ENCODE measurements at regions not wholly inside any gene's neighbourhood (a gene's known extent, or its start where the extent isn't known, plus 50 kb on each side); places are given as distances from the start of the nearest gene placed in this dataset.

DNA sequence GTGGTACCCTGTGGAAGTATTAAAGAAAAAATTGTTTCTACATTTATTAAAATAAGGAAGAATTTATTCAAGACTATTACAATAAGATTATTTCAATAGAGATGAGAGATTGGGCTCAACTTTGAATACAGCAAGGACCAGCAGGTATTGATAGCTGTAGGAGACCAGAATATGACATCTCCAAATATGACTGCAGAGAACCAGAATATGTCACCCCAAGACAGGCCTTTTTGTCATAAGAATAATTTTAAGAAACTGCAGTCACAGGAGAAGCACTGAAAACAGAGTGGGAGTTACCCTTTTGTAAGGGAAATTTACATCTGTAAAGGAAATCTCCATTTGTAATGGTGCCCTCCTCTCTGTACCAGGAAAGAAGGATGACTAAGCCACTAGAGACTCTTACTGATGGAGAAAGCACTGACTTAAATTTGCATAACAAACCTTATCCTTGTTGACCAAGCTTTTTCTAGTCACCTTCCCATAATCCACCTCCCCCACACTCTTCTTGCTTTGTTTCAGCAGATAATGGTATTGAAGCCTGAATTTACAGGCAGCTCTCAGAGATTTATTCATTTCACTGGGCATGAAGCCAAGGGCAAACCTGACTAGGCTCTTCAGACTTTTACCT is 145.1 kb upstream of the RMP24 start:
- Histone ChIP-seq H3K27me3 (ENCODE audit: insufficient read depth, low read length, poor library complexity, severe bottlenecking) (no peaks in the 10 kb centered on the region), H3K4me1 (ENCODE audit: insufficient read depth, low read length, poor library complexity, severe bottlenecking) (no peaks in the 10 kb centered on the region), H4K20me1 (ENCODE audit: insufficient read depth, low read length, poor library complexity, severe bottlenecking) (no peaks in the 10 kb centered on the region), H3K79me2 (ENCODE audit: insufficient read depth, low read length) (no peaks in the 10 kb centered on the region), H3K9me3 (ENCODE audit: insufficient read depth, low read depth, low read length) (peaks cover 6% of the 10 kb centered on the region; the same call in 1 of the 2 replicates), H3K4me2 (ENCODE audit: low read depth, low read length, poor library complexity, severe bottlenecking) (no peak overlapping the region), H3K4me3 (ENCODE audit: low read length, poor library complexity, severe bottlenecking) (no peak overlapping the region), H3K9ac (ENCODE audit: low read depth, low read length, poor library complexity, severe bottlenecking) (no peak overlapping the region), H3F3A (ENCODE audit: low read depth) (no peaks in the 10 kb centered on the region), H2AFZ (ENCODE audit: low read length) (no peak overlapping the region), H3K9me2 (replicated peaks; ENCODE audit: low read depth, low read length) (no peaks in the 10 kb centered on the region), H3K36me3 (ENCODE audit: insufficient read depth, low read length) (no peaks in the 10 kb centered on the region)
- no peak for TF ChIP-seq EZH2phosphoT487 (IDR thresholded peaks at IDR 0.05; ENCODE audit: borderline replicate concordance)
- TF ChIP-seq, protein P1, sequence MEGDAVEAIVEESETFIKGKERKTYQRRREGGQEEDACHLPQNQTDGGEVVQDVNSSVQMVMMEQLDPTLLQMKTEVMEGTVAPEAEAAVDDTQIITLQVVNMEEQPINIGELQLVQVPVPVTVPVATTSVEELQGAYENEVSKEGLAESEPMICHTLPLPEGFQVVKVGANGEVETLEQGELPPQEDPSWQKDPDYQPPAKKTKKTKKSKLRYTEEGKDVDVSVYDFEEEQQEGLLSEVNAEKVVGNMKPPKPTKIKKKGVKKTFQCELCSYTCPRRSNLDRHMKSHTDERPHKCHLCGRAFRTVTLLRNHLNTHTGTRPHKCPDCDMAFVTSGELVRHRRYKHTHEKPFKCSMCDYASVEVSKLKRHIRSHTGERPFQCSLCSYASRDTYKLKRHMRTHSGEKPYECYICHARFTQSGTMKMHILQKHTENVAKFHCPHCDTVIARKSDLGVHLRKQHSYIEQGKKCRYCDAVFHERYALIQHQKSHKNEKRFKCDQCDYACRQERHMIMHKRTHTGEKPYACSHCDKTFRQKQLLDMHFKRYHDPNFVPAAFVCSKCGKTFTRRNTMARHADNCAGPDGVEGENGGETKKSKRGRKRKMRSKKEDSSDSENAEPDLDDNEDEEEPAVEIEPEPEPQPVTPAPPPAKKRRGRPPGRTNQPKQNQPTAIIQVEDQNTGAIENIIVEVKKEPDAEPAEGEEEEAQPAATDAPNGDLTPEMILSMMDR (conservative IDR thresholded peaks at IDR 0.05; ENCODE audit: low read length) = no peak

DNA sequence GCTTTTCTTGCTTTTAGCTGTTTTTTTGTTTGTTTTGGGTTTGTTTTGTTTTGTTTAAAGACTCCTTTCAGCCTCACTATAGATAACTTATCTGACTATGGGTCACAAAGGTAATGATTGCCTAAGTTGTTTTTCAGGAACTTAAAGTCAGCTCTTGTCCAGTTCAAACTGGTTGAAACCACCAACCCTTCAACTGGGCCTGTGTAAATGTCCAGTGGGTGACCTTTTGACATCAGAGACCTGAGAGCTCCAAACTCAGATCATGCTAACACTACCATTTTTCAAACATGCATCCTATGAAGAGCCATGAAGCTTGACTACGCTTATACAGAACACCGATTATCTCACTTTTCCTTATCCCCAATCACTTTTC is 144.6 kb upstream of the RMP24 start:
- H3K4me1 ChIP-seq (ENCODE audit: insufficient read depth, low read length, poor library complexity, severe bottlenecking) = no peaks in the 10 kb centered on the region
- H3K4me2 ChIP-seq (ENCODE audit: low read depth, low read length, poor library complexity, severe bottlenecking) = no peak overlapping the region
- H3K9me2 ChIP-seq (replicated peaks; ENCODE audit: low read depth, low read length) = no peaks in the 10 kb centered on the region

DNA sequence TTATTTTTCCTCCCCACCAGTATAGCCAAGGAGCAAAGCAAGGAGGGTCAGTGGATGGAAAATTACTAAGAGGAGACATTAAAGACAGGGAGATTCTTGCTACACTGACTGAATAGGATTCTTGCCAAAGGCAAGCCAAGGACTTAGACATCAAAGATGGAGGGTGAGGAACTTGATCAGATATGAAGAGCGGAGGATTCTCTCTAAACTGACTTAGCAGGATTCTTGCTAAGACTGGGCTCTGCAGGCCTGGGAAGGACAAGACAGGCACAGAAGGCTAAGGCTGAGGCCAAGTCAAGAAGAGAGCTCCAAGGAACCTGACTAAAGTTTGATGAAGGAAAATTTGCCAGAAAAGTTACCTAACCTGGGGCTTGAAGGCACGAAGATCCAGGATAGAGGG is 143.9 kb upstream of the RMP24 start:
- Histone ChIP-seq H4K20me1 (ENCODE audit: insufficient read depth, low read length, poor library complexity, severe bottlenecking) (no peaks in the 10 kb centered on the region), H3K36me3 (ENCODE audit: insufficient read depth, low read length) (no peaks in the 10 kb centered on the region), H3K9me2 (replicated peaks; ENCODE audit: low read depth, low read length) (no peaks in the 10 kb centered on the region), H3K27me3 (ENCODE audit: insufficient read depth, low read length, poor library complexity, severe bottlenecking) (no peaks in the 10 kb centered on the region), H3K4me3 (ENCODE audit: low read length, poor library complexity, severe bottlenecking) (no peak overlapping the region), H3K9me3 (ENCODE audit: insufficient read depth, low read depth, low read length) (peaks cover 9% of the 10 kb centered on the region; the same call in 1 of the 2 replicates), H3K9ac (ENCODE audit: low read depth, low read length, poor library complexity, severe bottlenecking) (no peak overlapping the region), H3K4me1 (ENCODE audit: insufficient read depth, low read length, poor library complexity, severe bottlenecking) (no peaks in the 10 kb centered on the region), H3F3A (ENCODE audit: low read depth) (no peaks in the 10 kb centered on the region), H2AFZ (ENCODE audit: low read length) (no peak overlapping the region), H3K4me2 (ENCODE audit: low read depth, low read length, poor library complexity, severe bottlenecking) (no peak overlapping the region), H3K79me2 (ENCODE audit: insufficient read depth, low read length) (no peaks in the 10 kb centered on the region)
- TF ChIP-seq, protein P1 (conservative IDR thresholded peaks at IDR 0.05; ENCODE audit: low read length) = no peak
- no peak for TF ChIP-seq EZH2phosphoT487 (IDR thresholded peaks at IDR 0.05; ENCODE audit: borderline replicate concordance)

More for the DNA sequence above, 144.6 kb upstream of the RMP24 start:
- H3K9me3 ChIP-seq (ENCODE audit: insufficient read depth, low read depth, low read length) = peaks cover 9% of the 10 kb centered on the region; the same call in 1 of the 2 replicates
- H3K27me3 ChIP-seq (ENCODE audit: insufficient read depth, low read length, poor library complexity, severe bottlenecking) = no peaks in the 10 kb centered on the region
- no peaks in the 10 kb centered on the region for H3F3A ChIP-seq (ENCODE audit: low read depth)
- H2AFZ ChIP-seq (ENCODE audit: low read length) = no peak overlapping the region
- H3K36me3 ChIP-seq (ENCODE audit: insufficient read depth, low read length) = no peaks in the 10 kb centered on the region
- TF ChIP-seq, protein P1 (conservative IDR thresholded peaks at IDR 0.05; ENCODE audit: low read length) = no peak
- no peak for TF ChIP-seq EZH2phosphoT487 (IDR thresholded peaks at IDR 0.05; ENCODE audit: borderline replicate concordance)
- H3K4me3 ChIP-seq (ENCODE audit: low read length, poor library complexity, severe bottlenecking) = no peak overlapping the region
- H3K79me2 ChIP-seq (ENCODE audit: insufficient read depth, low read length) = no peaks in the 10 kb centered on the region
- H4K20me1 ChIP-seq (ENCODE audit: insufficient read depth, low read length, poor library complexity, severe bottlenecking) = no peaks in the 10 kb centered on the region
- no peak overlapping the region for H3K9ac ChIP-seq (ENCODE audit: low read depth, low read length, poor library complexity, severe bottlenecking)
